Endodermal cell (in vitro differentiated cells): ENCODE measurements at regions not wholly inside any gene's neighbourhood (a gene's known extent, or its start where the extent isn't known, plus 50 kb on each side); places are given as distances from the start of the nearest gene placed in this dataset.

Source experiments
- DNase-seq: peaks from one replicate; pipeline ENCODE4 v3.0.0-alpha.2; 2017
- H3K27ac ChIP-seq: 2 replicates; pipeline ENCODE4 v1.5.1; 2013; ENCODE audit warnings: mild to moderate bottlenecking, low read depth, low read length, moderate library complexity
- H3K27me3 ChIP-seq: 2 replicates; pipeline ENCODE4 v1.6.1; 2013; ENCODE audit warnings: mild to moderate bottlenecking, low read length, moderate library complexity; ENCODE audit not compliant: insufficient read depth, control insufficient read depth, poor library complexity, severe bottlenecking
- H3K36me3 ChIP-seq: 2 replicates; pipeline ENCODE4 v1.7.0; 2013; ENCODE audit warnings: mild to moderate bottlenecking, low read length, moderate library complexity; ENCODE audit not compliant: control insufficient read depth, insufficient read depth
- H3K4me1 ChIP-seq: one replicate; pipeline ENCODE4 v1.7.0; 2013; ENCODE audit warnings: low read length; ENCODE audit not compliant: control insufficient read depth, insufficient read depth
- H3K4me3 ChIP-seq: 2 replicates; pipeline ENCODE4 v1.5.1; 2013; ENCODE audit warnings: mild to moderate bottlenecking, low read length, moderate library complexity
- H3K9ac ChIP-seq: 2 replicates; pipeline ENCODE4 v1.6.1; 2013; ENCODE audit warnings: mild to moderate bottlenecking, low read length, moderate library complexity; ENCODE audit not compliant: poor library complexity, severe bottlenecking; ENCODE audit errors: extremely low read depth
- H3K9me3 ChIP-seq: 2 replicates; pipeline ENCODE4 v1.6.1; 2013; ENCODE audit warnings: mild to moderate bottlenecking, low read length, moderate library complexity; ENCODE audit not compliant: control insufficient read depth
- H3K27ac Mint-ChIP-seq: 2 replicates; pipeline ENCODE4 v1.8.0; 2020; ENCODE audit warnings: mixed read lengths
- H3K27me3 Mint-ChIP-seq: 2 replicates; pipeline ENCODE4 v1.8.0; 2021; ENCODE audit warnings: mild to moderate bottlenecking, mixed read lengths; ENCODE audit not compliant: insufficient read depth
- H3K36me3 Mint-ChIP-seq: 2 replicates; pipeline ENCODE4 v1.8.0; 2020; ENCODE audit warnings: low read depth, mixed read lengths
- H3K4me1 Mint-ChIP-seq: 2 replicates; pipeline ENCODE4 v1.8.0; 2020; ENCODE audit warnings: mixed read lengths
- H3K4me3 Mint-ChIP-seq: 2 replicates; pipeline ENCODE4 v1.8.0; 2020; ENCODE audit warnings: mild to moderate bottlenecking, moderate library complexity, mixed read lengths
- H3K9me3 Mint-ChIP-seq: 2 replicates; pipeline ENCODE4 v1.8.0; 2020; ENCODE audit warnings: mild to moderate bottlenecking, mixed read lengths
- CTCF ChIP-seq: fragments of 200-600 bp; sonication (generic); conservative IDR thresholded peaks from 2 replicates; pipeline ENCODE4 v1.5.0; 2021; ENCODE audit warnings: antibody characterized with exemption, mild to moderate bottlenecking
- WGBS, 2 experiments: methylation state at CpG; one replicate each; pipeline versions ENCODE4 v1.1.5 to v1.1.7; 2013; ENCODE audit warnings: missing lambda C conversion rate in 2 of 2, mixed read lengths in 1 of 2; ENCODE audit not compliant: insufficient coverage in 1 of 2, insufficient read length in 1 of 2; 5-methylcytosine and 5-hydroxymethylcytosine counted together

GRCh38 chr13:56700324-56700723 lies 440.4 kb upstream of the PRR20A start:
- Histone ChIP-seq H3K9me3 (no peaks in the 10 kb centered on the region), H3K4me1 (no peaks in the 10 kb centered on the region), H3K4me3 (no peak overlapping the region), H3K9ac (no peak overlapping the region), H3K36me3 (no peaks in the 10 kb centered on the region), H3K27ac (no peak overlapping the region), H3K27me3 (no peaks in the 10 kb centered on the region)
- H3K27me3 Mint-ChIP-seq = no peaks in the 10 kb centered on the region
- H3K36me3 Mint-ChIP-seq = no peaks in the 10 kb centered on the region
- no peak overlapping the region for H3K27ac Mint-ChIP-seq
- H3K4me3 Mint-ChIP-seq = no peak overlapping the region
- WGBS, 2 experiments = 94 to 96% methylated on average over 3 to 4 of the region's 4 CpGs
- no peaks in the 10 kb centered on the region for H3K9me3 Mint-ChIP-seq
- no peak for TF ChIP-seq CTCF
- DNase-seq = no peak
- H3K4me1 Mint-ChIP-seq = peaks cover 4% of the 10 kb centered on the region

GRCh38 chr13:56706485-56706884 lies 434.2 kb upstream of the PRR20A start:
- WGBS, 2 experiments = 100% methylated on average over 1 of the region's 2 CpGs; no CpG with 5 or more reads in 1 of the 2 experiments
- Histone ChIP-seq H3K27ac (no peak overlapping the region), H3K27me3 (no peaks in the 10 kb centered on the region), H3K4me1 (no peaks in the 10 kb centered on the region), H3K9ac (no peak overlapping the region), H3K4me3 (no peak overlapping the region), H3K36me3 (no peaks in the 10 kb centered on the region), H3K9me3 (no peaks in the 10 kb centered on the region)
- H3K27me3 Mint-ChIP-seq = no peaks in the 10 kb centered on the region
- DNase-seq = no peak
- H3K36me3 Mint-ChIP-seq = no peaks in the 10 kb centered on the region
- H3K9me3 Mint-ChIP-seq = no peaks in the 10 kb centered on the region
- no peaks in the 10 kb centered on the region for H3K4me1 Mint-ChIP-seq
- no peak overlapping the region for H3K27ac Mint-ChIP-seq
- H3K4me3 Mint-ChIP-seq = no peak overlapping the region
- no peak for TF ChIP-seq CTCF

GRCh38 chr13:56713656-56714055 lies 427.1 kb upstream of the PRR20A start:
- Mint-ChIP-seq H3K9me3 (no peaks in the 10 kb centered on the region), H3K36me3 (no peaks in the 10 kb centered on the region), H3K4me3 (no peak overlapping the region), H3K27ac (no peak overlapping the region), H3K4me1 (peaks cover 4% of the 10 kb centered on the region), H3K27me3 (no peaks in the 10 kb centered on the region)
- no peak overlapping the region for H3K27ac ChIP-seq
- no peaks in the 10 kb centered on the region for H3K27me3 ChIP-seq
- WGBS, 2 experiments = 90% methylated on average over 1 of the region's 2 CpGs; no CpG with 5 or more reads in 1 of the 2 experiments
- H3K9ac ChIP-seq = no peak overlapping the region
- no peak for TF ChIP-seq CTCF
- H3K9me3 ChIP-seq = no peaks in the 10 kb centered on the region
- no peak overlapping the region for H3K4me3 ChIP-seq
- DNase-seq = no peak
- no peaks in the 10 kb centered on the region for H3K36me3 ChIP-seq
- no peaks in the 10 kb centered on the region for H3K4me1 ChIP-seq
